Astrocyte of the cerebellum (primary cell): ENCODE measurements at regions not wholly inside any gene's neighbourhood (a gene's known extent, or its start where the extent isn't known, plus 50 kb on each side); places are given as distances from the start of the nearest gene placed in this dataset.
"Not testable (repeated sequence)": the region's sequence is repeated elsewhere in the genome, so short reads cannot be mapped to it uniquely, and the experiment has no call there.

Source experiments
- DNase-seq: peaks from one replicate; pipeline ENCODE4 v3.0.0-alpha.2; 2011; ENCODE audit warnings: low read depth
- H3K4me3 ChIP-seq: 2 replicates; pipeline ENCODE4 v1.5.1; 2011; ENCODE audit warnings: mild to moderate bottlenecking, low read depth, low read length, moderate library complexity
- in situ Hi-C: cut with HindIII; loops from 2 replicates; pipeline ENCODE4 v1.10.0; 2017; ENCODE audit warnings: low sequenced_read_pairs
- TF ChIP-seq, protein P1 (sequence below): IDR thresholded peaks from 2 replicates; pipeline ENCODE4 v1.5.1; 2012; ENCODE audit warnings: low read length, low read depth, moderate library complexity, mild to moderate bottlenecking; ENCODE audit errors: missing control alignments

DNA sequence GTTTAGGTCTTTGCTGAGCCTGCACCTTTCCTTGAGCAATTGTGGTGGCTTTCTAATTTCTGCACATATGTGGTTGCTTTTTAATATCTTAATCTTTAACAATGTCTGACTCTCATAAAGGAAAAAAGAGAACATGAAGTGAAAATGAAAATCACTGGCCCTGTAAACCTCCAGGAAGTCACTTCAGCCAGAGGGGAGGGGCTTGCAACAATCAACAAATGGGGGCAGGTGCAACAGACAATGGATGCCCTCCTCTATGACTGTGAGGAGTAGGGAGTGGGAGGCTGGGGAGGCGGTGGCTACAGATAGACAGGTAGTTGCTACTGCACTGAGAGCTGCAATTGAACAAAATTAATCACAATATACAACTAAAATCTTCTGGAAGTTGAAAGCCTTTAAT is 1377.4 kb downstream of the XPNPEP1 start:
- TF ChIP-seq, protein P1, sequence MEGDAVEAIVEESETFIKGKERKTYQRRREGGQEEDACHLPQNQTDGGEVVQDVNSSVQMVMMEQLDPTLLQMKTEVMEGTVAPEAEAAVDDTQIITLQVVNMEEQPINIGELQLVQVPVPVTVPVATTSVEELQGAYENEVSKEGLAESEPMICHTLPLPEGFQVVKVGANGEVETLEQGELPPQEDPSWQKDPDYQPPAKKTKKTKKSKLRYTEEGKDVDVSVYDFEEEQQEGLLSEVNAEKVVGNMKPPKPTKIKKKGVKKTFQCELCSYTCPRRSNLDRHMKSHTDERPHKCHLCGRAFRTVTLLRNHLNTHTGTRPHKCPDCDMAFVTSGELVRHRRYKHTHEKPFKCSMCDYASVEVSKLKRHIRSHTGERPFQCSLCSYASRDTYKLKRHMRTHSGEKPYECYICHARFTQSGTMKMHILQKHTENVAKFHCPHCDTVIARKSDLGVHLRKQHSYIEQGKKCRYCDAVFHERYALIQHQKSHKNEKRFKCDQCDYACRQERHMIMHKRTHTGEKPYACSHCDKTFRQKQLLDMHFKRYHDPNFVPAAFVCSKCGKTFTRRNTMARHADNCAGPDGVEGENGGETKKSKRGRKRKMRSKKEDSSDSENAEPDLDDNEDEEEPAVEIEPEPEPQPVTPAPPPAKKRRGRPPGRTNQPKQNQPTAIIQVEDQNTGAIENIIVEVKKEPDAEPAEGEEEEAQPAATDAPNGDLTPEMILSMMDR = no peak
- in situ Hi-C loops = no loop called here
- no peak overlapping the region for H3K4me3 ChIP-seq
- DNase-seq = no peak

DNA sequence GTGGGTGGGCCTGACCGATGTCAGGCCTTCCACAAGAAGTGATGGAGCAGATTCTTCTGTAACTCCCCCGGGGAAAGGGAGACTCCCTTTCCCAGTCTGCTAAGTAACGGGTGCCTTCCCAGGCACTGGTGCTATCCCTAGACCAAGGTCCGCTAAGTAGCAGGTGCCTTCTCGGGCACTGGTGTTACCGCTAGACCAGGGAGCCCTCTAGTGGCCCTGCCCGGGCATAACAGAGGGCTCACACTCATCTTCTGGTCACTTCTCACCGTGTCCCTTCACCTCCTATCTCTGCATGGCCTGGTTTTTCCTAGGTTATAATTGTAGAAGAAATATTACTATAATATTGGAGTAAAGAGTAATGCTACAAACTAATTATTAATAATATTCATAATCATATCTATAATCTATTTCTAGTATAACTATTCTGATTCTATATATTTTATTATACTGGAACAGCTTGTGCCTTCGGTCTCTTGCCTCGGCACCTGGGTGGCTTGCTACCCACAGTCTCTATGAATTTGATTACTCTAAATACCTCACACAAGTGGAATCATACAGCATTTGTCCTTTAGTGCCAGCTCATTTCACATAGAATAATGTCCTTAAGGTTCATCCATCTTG is 1378.7 kb downstream of the XPNPEP1 start:
- DNase-seq = no peak
- TF ChIP-seq, protein P1 = peak; percentile 97
- no peak overlapping the region for H3K4me3 ChIP-seq
- in situ Hi-C loops = no loop called here

DNA sequence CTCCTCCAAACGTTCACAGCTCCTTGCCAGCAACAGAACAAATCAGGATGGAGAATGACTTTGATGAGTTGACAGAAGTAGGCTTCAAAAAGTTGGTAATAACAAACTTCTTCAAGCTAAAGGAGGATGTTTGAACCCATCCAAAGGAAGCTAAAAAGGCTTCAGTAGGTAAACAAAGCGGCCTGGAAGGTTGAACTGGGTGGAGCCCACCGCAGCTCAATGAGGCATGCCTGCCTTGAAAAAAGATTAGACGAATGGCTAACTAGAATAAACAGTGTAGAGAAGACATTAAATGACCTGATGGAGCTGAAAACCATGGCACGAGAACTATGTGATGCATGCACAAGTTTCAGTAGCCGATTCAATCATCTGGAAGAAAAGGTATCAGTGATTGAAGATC is 1369.0 kb upstream of the SORCS1 start:
- H3K4me3 ChIP-seq, DNase-seq, in situ Hi-C loops: not testable (repeated sequence)

DNA sequence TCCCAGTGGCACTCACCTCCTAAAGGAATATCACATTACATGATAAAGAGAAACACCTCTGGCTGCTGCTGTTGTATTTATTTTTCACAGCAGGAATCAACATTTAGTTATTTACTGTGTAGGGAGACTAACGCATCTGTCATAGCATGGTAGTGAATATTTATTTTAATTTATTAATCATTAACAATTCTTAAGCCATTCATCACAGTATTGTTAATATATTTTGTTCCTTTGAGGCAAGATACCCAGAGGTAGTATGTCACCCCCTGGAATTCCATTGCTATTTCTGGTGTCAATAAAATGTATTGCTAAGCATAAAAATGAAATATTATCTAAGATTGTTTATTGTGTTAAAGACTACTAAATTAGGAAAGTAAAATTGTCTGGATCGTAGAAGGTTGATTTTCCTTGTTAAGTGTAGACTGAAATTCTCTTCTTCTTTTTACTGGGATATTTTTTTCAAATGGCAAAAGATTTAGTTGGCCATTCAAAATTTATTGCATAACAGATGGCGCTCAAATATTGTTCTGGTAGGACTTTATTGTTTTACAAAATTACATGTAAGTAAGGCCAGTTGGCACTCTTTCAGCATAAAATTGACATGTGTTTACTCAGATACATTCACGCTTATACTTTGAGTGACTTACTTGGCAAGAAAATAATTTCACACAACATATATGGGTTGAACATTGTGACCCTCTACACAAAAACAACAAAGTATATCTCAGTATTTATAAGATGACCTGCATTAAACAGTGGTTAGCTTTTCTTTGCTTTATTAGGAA is 1358.7 kb upstream of the SORCS1 start:
- no peak overlapping the region for H3K4me3 ChIP-seq
- DNase-seq = no peak
- TF ChIP-seq, protein P1 = no peak
- in situ Hi-C loops = no loop called here

DNA sequence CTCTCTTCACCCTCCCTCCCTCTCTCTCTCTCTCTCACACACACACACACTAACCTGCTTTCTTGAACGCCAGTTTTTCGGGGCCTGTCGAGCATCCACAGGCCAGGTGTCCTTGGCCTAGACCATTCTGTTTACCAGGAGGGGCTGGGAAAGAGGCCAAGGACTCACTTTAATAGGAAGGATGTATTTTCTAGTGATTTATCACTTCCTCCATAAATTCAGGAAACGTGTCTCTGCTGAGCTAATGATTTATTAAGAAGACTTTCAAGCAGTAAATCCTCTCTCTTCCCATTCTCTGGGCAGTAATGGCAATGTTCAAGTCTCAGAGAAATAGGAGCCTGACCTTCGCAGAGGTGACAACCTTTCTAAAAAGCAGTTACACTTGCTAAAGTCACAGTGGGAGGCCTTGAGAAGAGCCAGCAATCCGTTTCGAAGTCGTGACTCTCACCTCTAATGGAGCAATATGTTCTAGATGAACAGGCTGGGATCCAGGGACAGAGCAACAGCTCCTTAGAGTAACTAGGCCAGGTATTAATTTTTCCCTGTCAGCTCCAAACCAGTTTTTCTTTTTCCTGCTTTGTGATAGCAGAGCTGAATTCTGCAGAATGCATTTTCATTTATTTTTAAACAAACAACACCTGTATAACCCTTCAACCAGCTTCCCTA is 1357.5 kb upstream of the SORCS1 start:
- no peak for DNase-seq
- in situ Hi-C loops = no loop called here
- TF ChIP-seq, protein P1 = no peak
- H3K4me3 ChIP-seq = no peak overlapping the region

DNA sequence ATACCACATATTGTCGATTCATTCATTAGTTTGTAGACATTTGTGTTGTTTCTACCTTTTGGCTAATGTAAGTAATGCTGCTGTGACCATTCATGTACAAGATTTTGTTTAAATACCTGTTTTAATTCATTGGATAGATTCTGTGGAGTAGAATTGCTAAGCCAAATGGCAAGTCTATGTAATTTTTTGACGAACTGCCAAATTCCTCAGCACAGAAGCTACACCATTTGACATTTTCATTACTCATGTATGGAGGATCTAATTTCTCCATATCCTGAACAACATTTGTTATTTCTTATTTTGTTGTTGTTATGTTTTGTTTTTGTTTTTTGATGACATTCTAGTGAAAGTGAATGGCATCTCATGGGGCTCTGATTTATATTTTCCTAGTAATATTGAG is 1351.3 kb upstream of the SORCS1 start:
- in situ Hi-C loops = no loop called here
- TF ChIP-seq, protein P1 = no peak
- DNase-seq = no peak
- H3K4me3 ChIP-seq = no peak overlapping the region

DNA sequence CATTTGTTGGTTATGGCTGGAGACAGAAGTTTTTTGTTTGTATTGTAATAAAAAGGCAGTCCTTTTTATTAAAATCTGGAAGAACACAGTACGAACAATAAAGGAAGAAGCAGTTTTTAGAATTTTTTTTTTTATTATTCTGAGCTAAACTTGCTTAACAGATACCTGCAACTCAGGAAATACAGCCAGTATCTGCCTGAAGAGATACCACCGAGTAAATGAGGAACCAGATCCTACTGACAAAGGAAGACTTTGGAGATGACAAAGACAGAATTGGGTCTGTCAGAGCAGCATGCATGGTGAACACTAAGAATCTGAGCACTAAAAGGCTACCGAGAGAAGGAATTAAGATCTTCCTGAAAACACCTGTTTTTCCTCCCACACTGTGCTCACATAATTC is 1335.9 kb upstream of the SORCS1 start:
- TF ChIP-seq, protein P1 = no peak
- H3K4me3 ChIP-seq = no peak overlapping the region
- in situ Hi-C loops = no loop called here
- DNase-seq = no peak
